ENCODE measurements at regions not wholly inside any gene's neighbourhood (a gene's known extent, or its start where the extent isn't known, plus 50 kb on each side); places are given as distances from the start of the nearest gene placed in this dataset.

GRCh38 chr18:78123144-78123909, 856.3 kb upstream of the SALL3 start:
- no peak for TF ChIP-seq CTCF (optimal IDR thresholded peaks at IDR 0.05 in 1 of 3, IDR thresholded peaks at IDR 0.05 in 1 of 3, conservative IDR thresholded peaks at IDR 0.05 in 1 of 3; ENCODE audit: extremely low read depth in 1 of 3, insufficient read depth in 2 of 3, low read length in 3 of 3)
- no peak for TF ChIP-seq EZH2 (IDR thresholded peaks at IDR 0.05; ENCODE audit: low read length)

Measured in keratinocyte (primary cell).